ENCODE measurements at regions not wholly inside any gene's neighbourhood (a gene's known extent, or its start where the extent isn't known, plus 50 kb on each side); places are given as distances from the start of the nearest gene placed in this dataset.
"Not testable (repeated sequence)": the region's sequence is repeated elsewhere in the genome, so short reads cannot be mapped to it uniquely, and the experiment has no call there.

- no peak for DNase-seq
Observed at GRCh38 chr4:12439633-12440305, 1011.1 kb upstream of the HS3ST1 start.

- DNase-seq, result not testable (repeated sequence)
Observed at GRCh38 chr4:12431259-12431658, 1002.6 kb upstream of the HS3ST1 start.

- DNase-seq, result peak; percentile 1
Observed at GRCh38 chr4:12421364-12421763, 992.7 kb upstream of the HS3ST1 start.

GRCh38 chr4:12416755-12417154 lies 988.1 kb upstream of the HS3ST1 start:
- no peak for DNase-seq

- DNase-seq, result no peak
Observed at GRCh38 chr4:12414181-12414812, 985.6 kb upstream of the HS3ST1 start.

GRCh38 chr4:12411072-12411471 lies 982.4 kb upstream of the HS3ST1 start:
- DNase-seq, result no peak

- DNase-seq, result peak; percentile 64
Observed at GRCh38 chr4:12409507-12410190, 981.0 kb upstream of the HS3ST1 start.

GRCh38 chr4:12408364-12408763 lies 979.7 kb upstream of the HS3ST1 start:
- DNase-seq, result no peak

GRCh38 chr4:12403175-12403574 lies 974.5 kb upstream of the HS3ST1 start:
- no peak for DNase-seq

- peak; percentile 74 for DNase-seq
Observed at GRCh38 chr4:12399781-12400180, 971.1 kb upstream of the HS3ST1 start.

- DNase-seq, result no peak
Observed at GRCh38 chr4:12393631-12394262, 965.1 kb upstream of the HS3ST1 start.

GRCh38 chr4:12389604-12390003 lies 960.9 kb upstream of the HS3ST1 start:
- DNase-seq, result no peak

GRCh38 chr4:12382567-12382966 lies 953.9 kb upstream of the HS3ST1 start:
- no peak for DNase-seq

- DNase-seq, result no peak
Observed at GRCh38 chr4:12379191-12379590, 950.5 kb upstream of the HS3ST1 start.

- DNase-seq, result no peak
Observed at GRCh38 chr4:12375805-12376204, 947.1 kb upstream of the HS3ST1 start.

GRCh38 chr4:12365869-12366268 lies 937.2 kb upstream of the HS3ST1 start:
- DNase-seq, result not testable (repeated sequence)

GRCh38 chr4:12360391-12360790 lies 931.7 kb upstream of the HS3ST1 start:
- DNase-seq, result no peak

- DNase-seq, result no peak
Observed at GRCh38 chr4:12359420-12359819, 930.7 kb upstream of the HS3ST1 start.

- DNase-seq, result not testable (repeated sequence)
Observed at GRCh38 chr4:12333083-12333482, 904.4 kb upstream of the HS3ST1 start.

- DNase-seq, result no peak
Observed at GRCh38 chr4:12324965-12325364, 896.3 kb upstream of the HS3ST1 start.

GRCh38 chr4:12319765-12320164 lies 891.1 kb upstream of the HS3ST1 start:
- no peak for DNase-seq

- no peak for DNase-seq
Observed at GRCh38 chr4:12304905-12305304, 876.2 kb upstream of the HS3ST1 start.

- no peak for DNase-seq
Observed at GRCh38 chr4:12296366-12296765, 867.7 kb upstream of the HS3ST1 start.

Data from OCI-M1 (cell line).